ENCODE measurements at regions not wholly inside any gene's neighbourhood (a gene's known extent, or its start where the extent isn't known, plus 50 kb on each side); places are given as distances from the start of the nearest gene placed in this dataset.

- Histone ChIP-seq H3K27ac (no peak overlapping the region), H3K9me3 (no peaks in the 10 kb centered on the region), H3K4me3 (no peak overlapping the region), H3K4me2 (no peak overlapping the region), H3K4me1 (no peaks in the 10 kb centered on the region)
- no peak for TF ChIP-seq RARB (CRISPR knock-in tag; IDR thresholded peaks at IDR 0.05)
- TF ChIP-seq MAZ (IDR thresholded peaks at IDR 0.05; ENCODE audit: borderline replicate concordance, low read depth, low read length), result no peak
- no peak for TF ChIP-seq E2F6 (IDR thresholded peaks at IDR 0.05; ENCODE audit: borderline replicate concordance, low read depth)
- no peak for TF ChIP-seq CBX2 (IDR thresholded peaks at IDR 0.05; ENCODE audit: borderline replicate concordance, low read depth)
- no peak for TF ChIP-seq JUN (IDR thresholded peaks at IDR 0.05)
- TF ChIP-seq MAX (IDR thresholded peaks at IDR 0.05), result no peak
- no peak for ATAC-seq
- no peak for DNase-seq (ENCODE audit: low read depth in 1 of 2, low spot score in 1 of 2)
- 0% methylated on average over 1 of the region's 1 CpG for WGBS (ENCODE audit: missing lambda C conversion rate)
- POLR2A ChIA-PET, result no interaction called here
- CTCF ChIA-PET, result no interaction called here
- no peak for FAIRE-seq
Measured at GRCh38 chr5:116938488-116938887, 363.9 kb upstream of the SEMA6A start.

- ChIA-PET CTCF (no interaction called here), POLR2A (no interaction called here)
- FAIRE-seq (no peak), DNase-seq (ENCODE audit: low read depth in 1 of 2, low spot score in 1 of 2) (no peak), ATAC-seq (no peak)
- H3K27ac ChIP-seq, result no peak overlapping the region
- H3K4me3 ChIP-seq, result no peak overlapping the region
- no peaks in the 10 kb centered on the region for H3K4me1 ChIP-seq
- TF ChIP-seq ATOH8 (CRISPR knock-in tag; IDR thresholded peaks at IDR 0.05; ENCODE audit: low read depth), result no peak
- no peak for TF ChIP-seq PBX3 (IDR thresholded peaks at IDR 0.05)
- H3K9me3 ChIP-seq, result no peaks in the 10 kb centered on the region
- WGBS (ENCODE audit: missing lambda C conversion rate), result 7% methylated on average over 2 of the region's 2 CpGs
- no peak overlapping the region for H3K4me2 ChIP-seq
Measured at GRCh38 chr5:116935561-116936162, 361.0 kb upstream of the SEMA6A start.

GRCh38 chr5:116930616-116931015, 356.0 kb upstream of the SEMA6A start:
- ATAC-seq (no peak), FAIRE-seq (no peak), DNase-seq (ENCODE audit: low read depth in 1 of 2, low spot score in 1 of 2) (no peak)
- 11% methylated on average over 1 of the region's 1 CpG for WGBS (ENCODE audit: missing lambda C conversion rate)
- H3K4me3 ChIP-seq, result no peak overlapping the region
- H3K9me3 ChIP-seq, result no peaks in the 10 kb centered on the region
- no peak overlapping the region for H3K4me2 ChIP-seq
- TF ChIP-seq EHMT2 (IDR thresholded peaks at IDR 0.05; ENCODE audit: low read depth) (no peak), HOXB5 (CRISPR knock-in tag; IDR thresholded peaks at IDR 0.05) (no peak), JUNB (IDR thresholded peaks at IDR 0.05) (no peak), SREBF2 (IDR thresholded peaks at IDR 0.05) (no peak), HOXB13 (CRISPR knock-in tag; IDR thresholded peaks at IDR 0.05; ENCODE audit: low read depth) (no peak)
- POLR2A ChIA-PET, result no interaction called here
- CTCF ChIA-PET, result interaction anchor here (1.0 kb wide), 1 partner anchor 17 kb away, joined by 3 read pairs; no protein-coding TSS in a partner anchor
- H3K4me1 ChIP-seq, result no peaks in the 10 kb centered on the region
- H3K27ac ChIP-seq, result no peak overlapping the region

- WGBS (ENCODE audit: missing lambda C conversion rate), result 0% methylated on average over 2 of the region's 2 CpGs
- CTCF ChIA-PET, result no interaction called here
- no peak for ATAC-seq
- TF ChIP-seq BCL3 (IDR thresholded peaks at IDR 0.05) (no peak), ZNF302 (CRISPR knock-in tag; IDR thresholded peaks at IDR 0.05) (no peak), TFCP2L1 (CRISPR knock-in tag; IDR thresholded peaks at IDR 0.05) (no peak), NPAS2 (CRISPR knock-in tag; IDR thresholded peaks at IDR 0.05; ENCODE audit: borderline replicate concordance) (no peak), HOXB13 (CRISPR knock-in tag; IDR thresholded peaks at IDR 0.05; ENCODE audit: low read depth) (no peak), POLR2AphosphoS2 (conservative IDR thresholded peaks at IDR 0.05; ENCODE audit: low read length) (no peak), RNF2 (IDR thresholded peaks at IDR 0.05; ENCODE audit: borderline replicate concordance, low read depth) (no peak), ATOH8 (CRISPR knock-in tag; IDR thresholded peaks at IDR 0.05; ENCODE audit: low read depth) (no peak), TP53 (CRISPR knock-in tag; IDR thresholded peaks at IDR 0.05) (no peak), POLR2A (IDR thresholded peaks at IDR 0.05; ENCODE audit: low read length) (no peak), SREBF2 (IDR thresholded peaks at IDR 0.05) (no peak), ELK1 (IDR thresholded peaks at IDR 0.05; ENCODE audit: low read depth, low read length) (no peak), HDAC2 (IDR thresholded peaks at IDR 0.05) (no peak)
Measured at GRCh38 chr5:116923344-116923743, 348.7 kb upstream of the SEMA6A start.

More at GRCh38 chr5:116923344-116923743, 348.7 kb upstream of the SEMA6A start:
- H3K4me1 ChIP-seq, result no peaks in the 10 kb centered on the region
- no peak for FAIRE-seq
- POLR2A ChIA-PET, result no interaction called here
- DNase-seq (ENCODE audit: low read depth in 1 of 2, low spot score in 1 of 2), result no peak
- no peaks in the 10 kb centered on the region for H3K9me3 ChIP-seq
- no peak overlapping the region for H3K4me2 ChIP-seq
- H3K27ac ChIP-seq, result no peak overlapping the region
- no peak overlapping the region for H3K4me3 ChIP-seq
